ENCODE measurements at regions not wholly inside any gene's neighbourhood (a gene's known extent, or its start where the extent isn't known, plus 50 kb on each side); places are given as distances from the start of the nearest gene placed in this dataset.

DNA sequence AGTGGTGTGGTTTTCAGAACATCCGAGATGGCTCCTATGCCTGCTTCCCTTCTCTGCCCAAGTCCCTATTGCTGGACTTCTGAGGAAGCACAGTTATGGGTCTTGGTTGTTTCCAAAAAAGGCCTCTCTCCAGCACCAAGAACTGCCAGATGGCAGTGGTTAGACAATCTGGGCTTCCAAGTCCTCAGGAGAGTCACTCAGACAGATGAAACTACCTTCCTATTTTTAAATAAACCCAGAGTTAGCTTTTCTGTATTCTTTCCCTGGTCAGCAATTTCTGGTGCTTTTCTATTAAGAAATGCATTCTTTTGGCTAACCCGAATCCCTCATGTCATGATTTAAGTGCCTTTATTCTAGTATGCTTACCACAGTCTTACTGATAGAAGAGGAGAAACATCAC lies 245.9 kb downstream of the PRDM2 start:
- Histone ChIP-seq H3K36me3 (ENCODE audit: control insufficient read depth in 2 of 2, extremely low read depth in 1 of 2, insufficient read depth in 2 of 2, low read length in 2 of 2) (no peaks in the 10 kb centered on the region), H3K4me2 (ENCODE audit: control insufficient read depth, extremely low read depth, insufficient read depth, low read depth, low read length) (no peak overlapping the region), H3K9me1 (ENCODE audit: control insufficient read depth, extremely low read depth, insufficient read depth, low read length) (no peaks in the 10 kb centered on the region), H3K4me3 (ENCODE audit: control insufficient read depth in 2 of 3, extremely low read depth in 1 of 3, insufficient read depth in 2 of 3, low read depth in 1 of 3, low read length in 3 of 3) (no peak overlapping the region), H3K9me3 (ENCODE audit: control insufficient read depth, low read depth, low read length) (no peaks in the 10 kb centered on the region), H3K79me2 (ENCODE audit: control insufficient read depth, insufficient read depth, low read length) (no peaks in the 10 kb centered on the region), H3K27ac (ENCODE audit: control insufficient read depth, insufficient read depth, low read length) (no peak overlapping the region), H3K27me3 (ENCODE audit: control insufficient read depth, extremely low read depth, insufficient read depth, low read length) (no peaks in the 10 kb centered on the region), H4K20me1 (ENCODE audit: control insufficient read depth, extremely low read depth, insufficient read depth, low read length) (no peaks in the 10 kb centered on the region), H2AFZ (ENCODE audit: control insufficient read depth, low read length) (no peak overlapping the region), H3K9ac (ENCODE audit: control insufficient read depth, extremely low read depth, insufficient read depth, low read length) (no peak overlapping the region), H3K4me1 (ENCODE audit: control insufficient read depth, extremely low read depth, insufficient read depth, low read length) (no peaks in the 10 kb centered on the region)
- TF ChIP-seq EZH2 (IDR thresholded peaks at IDR 0.05; ENCODE audit: low read length), result no peak
- FAIRE-seq (no peak), DNase-seq (ENCODE audit: low read depth, low spot score) (no peak)
- dilution Hi-C loops (cut with MboI; ENCODE audit: extremely low pct_ligation_motif_present, low sequenced_read_pairs), result no loop called here

DNA sequence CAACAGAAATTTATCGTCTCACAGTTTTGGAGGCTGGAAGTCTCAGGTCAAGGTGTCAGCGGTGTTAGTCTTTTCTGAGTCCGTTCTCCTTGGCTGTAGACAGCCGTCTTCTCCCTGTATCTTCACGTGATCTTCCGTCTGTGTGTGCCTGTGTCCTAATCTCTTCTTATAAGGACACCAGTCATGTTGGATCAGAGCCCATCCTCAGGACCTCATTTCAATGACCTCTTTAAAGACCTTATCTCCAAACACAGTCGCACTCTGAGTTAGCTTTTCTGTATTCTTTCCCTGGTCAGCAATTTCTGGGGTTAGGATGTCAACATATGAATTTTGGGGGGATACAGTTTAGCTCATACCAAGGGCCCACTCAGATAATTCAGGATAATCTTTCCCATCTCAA lies 247.7 kb downstream of the PRDM2 start:
- FAIRE-seq, result no peak
- dilution Hi-C loops (cut with MboI; ENCODE audit: extremely low pct_ligation_motif_present, low sequenced_read_pairs), result no loop called here

DNA sequence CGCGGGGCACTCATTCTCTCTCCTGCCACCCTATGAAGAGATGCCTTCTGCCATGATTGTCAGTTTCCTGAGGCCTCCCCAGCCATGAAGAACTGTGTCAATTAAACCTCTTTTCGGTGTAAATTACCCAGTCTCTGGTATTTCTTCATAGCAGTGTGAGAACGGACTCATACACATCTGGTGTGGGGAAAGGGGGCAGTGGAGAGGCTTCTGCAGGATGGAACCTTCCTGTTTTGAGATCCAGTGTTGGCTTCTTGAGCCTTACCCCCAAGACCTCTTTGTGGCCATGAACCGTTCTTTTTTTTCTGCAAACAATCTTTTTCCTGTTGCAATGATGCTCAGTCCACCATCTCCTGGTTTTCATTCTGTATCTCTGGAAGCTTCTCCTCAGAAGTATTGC lies 248.4 kb downstream of the PRDM2 start:
- H3K4me2 ChIP-seq (ENCODE audit: control insufficient read depth, extremely low read depth, insufficient read depth, low read depth, low read length), result no peak overlapping the region
- H3K9ac ChIP-seq (ENCODE audit: control insufficient read depth, extremely low read depth, insufficient read depth, low read length), result no peak overlapping the region
- H2AFZ ChIP-seq (ENCODE audit: control insufficient read depth, low read length), result no peak overlapping the region
- FAIRE-seq (no peak), DNase-seq (ENCODE audit: low read depth, low spot score) (no peak)
- no peaks in the 10 kb centered on the region for H3K79me2 ChIP-seq (ENCODE audit: control insufficient read depth, insufficient read depth, low read length)
- no peaks in the 10 kb centered on the region for H4K20me1 ChIP-seq (ENCODE audit: control insufficient read depth, extremely low read depth, insufficient read depth, low read length)
- dilution Hi-C loops (cut with MboI; ENCODE audit: extremely low pct_ligation_motif_present, low sequenced_read_pairs), result no loop called here
- H3K27ac ChIP-seq (ENCODE audit: control insufficient read depth, insufficient read depth, low read length), result no peak overlapping the region
- no peak overlapping the region for H3K4me3 ChIP-seq (ENCODE audit: control insufficient read depth in 2 of 3, extremely low read depth in 1 of 3, insufficient read depth in 2 of 3, low read depth in 1 of 3, low read length in 3 of 3)
- H3K9me1 ChIP-seq (ENCODE audit: control insufficient read depth, extremely low read depth, insufficient read depth, low read length), result no peaks in the 10 kb centered on the region
- TF ChIP-seq EZH2 (IDR thresholded peaks at IDR 0.05; ENCODE audit: low read length), result no peak
- TF ChIP-seq, protein P1, sequence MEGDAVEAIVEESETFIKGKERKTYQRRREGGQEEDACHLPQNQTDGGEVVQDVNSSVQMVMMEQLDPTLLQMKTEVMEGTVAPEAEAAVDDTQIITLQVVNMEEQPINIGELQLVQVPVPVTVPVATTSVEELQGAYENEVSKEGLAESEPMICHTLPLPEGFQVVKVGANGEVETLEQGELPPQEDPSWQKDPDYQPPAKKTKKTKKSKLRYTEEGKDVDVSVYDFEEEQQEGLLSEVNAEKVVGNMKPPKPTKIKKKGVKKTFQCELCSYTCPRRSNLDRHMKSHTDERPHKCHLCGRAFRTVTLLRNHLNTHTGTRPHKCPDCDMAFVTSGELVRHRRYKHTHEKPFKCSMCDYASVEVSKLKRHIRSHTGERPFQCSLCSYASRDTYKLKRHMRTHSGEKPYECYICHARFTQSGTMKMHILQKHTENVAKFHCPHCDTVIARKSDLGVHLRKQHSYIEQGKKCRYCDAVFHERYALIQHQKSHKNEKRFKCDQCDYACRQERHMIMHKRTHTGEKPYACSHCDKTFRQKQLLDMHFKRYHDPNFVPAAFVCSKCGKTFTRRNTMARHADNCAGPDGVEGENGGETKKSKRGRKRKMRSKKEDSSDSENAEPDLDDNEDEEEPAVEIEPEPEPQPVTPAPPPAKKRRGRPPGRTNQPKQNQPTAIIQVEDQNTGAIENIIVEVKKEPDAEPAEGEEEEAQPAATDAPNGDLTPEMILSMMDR (optimal IDR thresholded peaks at IDR 0.05 in 1 of 3, IDR thresholded peaks at IDR 0.05 in 1 of 3, conservative IDR thresholded peaks at IDR 0.05 in 1 of 3; ENCODE audit: extremely low read depth in 1 of 3, insufficient read depth in 2 of 3, low read length in 3 of 3), result no peak
- H3K4me1 ChIP-seq (ENCODE audit: control insufficient read depth, extremely low read depth, insufficient read depth, low read length), result no peaks in the 10 kb centered on the region
- no peaks in the 10 kb centered on the region for H3K36me3 ChIP-seq (ENCODE audit: control insufficient read depth in 2 of 2, extremely low read depth in 1 of 2, insufficient read depth in 2 of 2, low read length in 2 of 2)
- H3K27me3 ChIP-seq (ENCODE audit: control insufficient read depth, extremely low read depth, insufficient read depth, low read length), result no peaks in the 10 kb centered on the region
- no peaks in the 10 kb centered on the region for H3K9me3 ChIP-seq (ENCODE audit: control insufficient read depth, low read depth, low read length)

More for the DNA sequence above, 247.7 kb downstream of the PRDM2 start:
- no peaks in the 10 kb centered on the region for H3K9me3 ChIP-seq (ENCODE audit: control insufficient read depth, low read depth, low read length)
- no peak overlapping the region for H3K9ac ChIP-seq (ENCODE audit: control insufficient read depth, extremely low read depth, insufficient read depth, low read length)
- H3K4me2 ChIP-seq (ENCODE audit: control insufficient read depth, extremely low read depth, insufficient read depth, low read depth, low read length), result no peak overlapping the region
- H3K9me1 ChIP-seq (ENCODE audit: control insufficient read depth, extremely low read depth, insufficient read depth, low read length), result no peaks in the 10 kb centered on the region
- H3K4me3 ChIP-seq (ENCODE audit: control insufficient read depth in 2 of 3, extremely low read depth in 1 of 3, insufficient read depth in 2 of 3, low read depth in 1 of 3, low read length in 3 of 3), result no peak overlapping the region
- H3K79me2 ChIP-seq (ENCODE audit: control insufficient read depth, insufficient read depth, low read length), result no peaks in the 10 kb centered on the region
- H4K20me1 ChIP-seq (ENCODE audit: control insufficient read depth, extremely low read depth, insufficient read depth, low read length), result no peaks in the 10 kb centered on the region
- no peaks in the 10 kb centered on the region for H3K27me3 ChIP-seq (ENCODE audit: control insufficient read depth, extremely low read depth, insufficient read depth, low read length)
- TF ChIP-seq, protein P1 (optimal IDR thresholded peaks at IDR 0.05 in 1 of 3, IDR thresholded peaks at IDR 0.05 in 1 of 3, conservative IDR thresholded peaks at IDR 0.05 in 1 of 3; ENCODE audit: extremely low read depth in 1 of 3, insufficient read depth in 2 of 3, low read length in 3 of 3), result no peak
- no peak for TF ChIP-seq EZH2 (IDR thresholded peaks at IDR 0.05; ENCODE audit: low read length)
- H3K4me1 ChIP-seq (ENCODE audit: control insufficient read depth, extremely low read depth, insufficient read depth, low read length), result no peaks in the 10 kb centered on the region
- H2AFZ ChIP-seq (ENCODE audit: control insufficient read depth, low read length), result no peak overlapping the region
- H3K27ac ChIP-seq (ENCODE audit: control insufficient read depth, insufficient read depth, low read length), result no peak overlapping the region
- H3K36me3 ChIP-seq (ENCODE audit: control insufficient read depth in 2 of 2, extremely low read depth in 1 of 2, insufficient read depth in 2 of 2, low read length in 2 of 2), result no peaks in the 10 kb centered on the region
- DNase-seq (ENCODE audit: low read depth, low spot score), result no peak
